ENCODE measurements at regions not wholly inside any gene's neighbourhood (a gene's known extent, or its start where the extent isn't known, plus 50 kb on each side); places are given as distances from the start of the nearest gene placed in this dataset.
"Not testable (repeated sequence)": the region's sequence is repeated elsewhere in the genome, so short reads cannot be mapped to it uniquely, and the experiment has no call there.

- no peak for DNase-seq
Observed at GRCh38 chr3:194189243-194189791, 53.4 kb downstream of the HES1 start.

- DNase-seq: not testable (repeated sequence)
Observed at GRCh38 chr3:194191850-194192249, 55.9 kb downstream of the HES1 start.

GRCh38 chr3:194194051-194194756 lies 58.3 kb downstream of the HES1 start:
- no peak for DNase-seq

DNA sequence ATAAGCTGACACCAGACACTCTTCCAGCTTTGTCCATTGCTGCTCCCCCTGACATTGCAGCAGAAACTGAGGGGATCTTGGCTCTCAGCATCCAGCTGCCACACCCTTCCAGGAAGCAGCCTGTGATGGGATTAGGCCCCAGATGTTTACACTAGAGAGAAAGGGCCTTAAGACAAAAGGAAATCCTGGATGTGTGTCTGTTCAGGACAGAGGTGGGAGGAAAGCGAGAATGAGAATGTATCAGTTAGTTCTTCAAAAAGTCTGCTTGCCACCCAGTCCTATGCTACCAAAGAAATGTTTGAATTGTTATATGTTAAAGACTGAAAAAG lies 58.8 kb downstream of the HES1 start:
- no peak for DNase-seq

GRCh38 chr3:194195611-194196010 lies 59.7 kb downstream of the HES1 start:
- no peak for DNase-seq

- DNase-seq: no peak
Observed at GRCh38 chr3:194196876-194197275, 60.9 kb downstream of the HES1 start.

GRCh38 chr3:194197396-194197960 lies 61.5 kb downstream of the HES1 start:
- DNase-seq: no peak

DNA sequence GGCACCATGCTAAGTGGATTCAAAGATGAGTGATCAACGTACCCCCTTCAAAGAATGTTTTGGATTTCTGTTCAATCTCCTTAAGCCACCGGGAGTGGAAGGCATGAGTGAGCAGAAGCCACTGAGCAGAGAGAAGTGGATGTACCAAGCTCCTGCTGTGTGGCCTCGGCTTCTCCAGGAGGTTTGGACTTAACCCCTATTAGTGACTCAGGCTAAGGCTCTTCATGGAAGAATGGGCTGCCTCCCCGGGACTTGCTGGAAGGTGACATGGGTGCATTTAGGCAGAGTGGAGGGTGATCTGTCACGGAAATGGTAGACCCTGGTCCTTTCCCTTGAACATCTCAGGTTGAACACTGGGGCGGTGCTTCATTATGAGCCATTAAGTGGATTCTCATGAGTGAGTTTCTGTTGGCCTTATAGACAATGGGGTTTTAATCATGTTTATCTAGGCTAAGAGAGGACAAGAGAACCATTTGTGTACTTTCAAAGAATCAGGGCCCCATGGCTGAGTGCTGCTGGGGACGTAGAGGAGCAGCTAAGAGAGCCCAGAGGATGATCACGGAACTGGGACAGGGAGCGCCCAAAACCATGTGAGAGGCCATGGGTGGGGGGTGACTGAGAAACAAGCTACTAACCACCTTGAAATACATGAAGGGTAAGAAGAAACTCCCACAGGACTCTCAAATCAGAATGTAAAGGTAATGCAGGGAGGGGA lies 62.2 kb downstream of the HES1 start:
- no peak for DNase-seq

DNA sequence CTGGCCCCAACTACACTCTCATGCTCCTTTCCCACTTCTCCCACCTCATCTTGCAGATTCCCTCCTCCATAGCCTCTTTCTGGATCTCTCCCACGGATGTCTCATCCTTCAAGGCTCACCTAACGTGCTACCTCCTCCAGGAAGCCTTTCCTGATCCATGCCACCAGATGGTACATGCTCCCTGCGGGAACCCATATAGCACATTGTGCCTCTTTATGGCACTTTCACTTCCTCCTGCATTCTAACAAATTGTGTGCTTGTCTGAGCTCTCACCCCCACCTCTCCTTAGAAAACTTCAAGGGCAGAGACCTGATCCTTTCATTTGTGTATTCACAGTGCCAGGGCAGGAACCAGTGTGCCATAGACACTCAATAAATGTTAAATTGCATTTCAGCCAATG lies 63.0 kb downstream of the HES1 start:
- DNase-seq: no peak

- no peak for DNase-seq
Observed at GRCh38 chr3:194200422-194201081, 64.6 kb downstream of the HES1 start.

- DNase-seq: no peak
Observed at GRCh38 chr3:194201953-194202666, 66.2 kb downstream of the HES1 start.

GRCh38 chr3:194203482-194204041 lies 67.6 kb downstream of the HES1 start:
- no peak for DNase-seq

DNA sequence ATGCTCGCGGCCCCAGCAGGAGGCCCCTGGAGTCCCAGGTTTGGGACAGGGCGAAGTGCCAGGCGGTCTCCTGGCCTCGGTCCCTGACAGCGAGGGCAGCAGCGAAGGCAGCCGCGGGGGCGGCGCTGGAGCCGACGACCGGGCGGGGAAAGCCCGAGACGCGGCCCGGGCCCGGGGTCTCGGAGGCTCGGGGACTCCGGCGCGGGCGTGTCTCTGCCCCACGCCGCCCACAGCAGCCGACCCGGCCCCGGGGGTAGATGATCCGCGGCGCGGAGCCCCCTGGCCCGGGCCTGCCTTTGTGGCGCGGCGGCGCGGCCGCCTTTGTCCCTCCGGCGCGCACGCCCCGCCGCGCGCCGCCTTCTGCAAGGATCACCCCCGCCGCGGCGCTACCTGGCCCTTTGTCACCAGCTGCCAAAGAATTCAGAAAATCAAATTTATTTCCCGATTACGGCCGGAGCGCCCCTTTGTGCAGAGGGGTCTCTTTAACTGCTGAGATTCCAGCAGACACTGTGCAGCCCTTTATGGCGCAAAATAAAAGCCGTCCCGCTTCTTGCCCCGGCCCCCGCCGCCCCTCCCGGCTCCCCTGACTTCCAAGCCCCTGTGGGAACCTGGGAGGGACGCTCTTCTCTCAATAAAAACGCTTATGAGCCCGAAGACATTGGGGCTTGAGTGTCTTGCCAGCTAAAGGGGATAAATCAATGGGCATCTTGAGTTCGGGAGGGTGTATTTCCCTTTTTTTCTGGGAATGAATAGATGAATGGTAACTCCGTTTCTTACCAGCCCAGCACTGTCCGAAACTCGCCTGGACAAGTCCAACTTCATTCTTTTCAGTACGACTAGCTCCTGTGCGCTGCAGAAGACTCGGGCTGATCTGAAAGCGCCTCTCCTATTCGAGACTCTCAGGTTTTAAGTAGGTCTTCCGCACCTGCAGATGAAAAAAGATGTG lies 68.4 kb downstream of the HES1 start:
- DNase-seq: no peak

DNA sequence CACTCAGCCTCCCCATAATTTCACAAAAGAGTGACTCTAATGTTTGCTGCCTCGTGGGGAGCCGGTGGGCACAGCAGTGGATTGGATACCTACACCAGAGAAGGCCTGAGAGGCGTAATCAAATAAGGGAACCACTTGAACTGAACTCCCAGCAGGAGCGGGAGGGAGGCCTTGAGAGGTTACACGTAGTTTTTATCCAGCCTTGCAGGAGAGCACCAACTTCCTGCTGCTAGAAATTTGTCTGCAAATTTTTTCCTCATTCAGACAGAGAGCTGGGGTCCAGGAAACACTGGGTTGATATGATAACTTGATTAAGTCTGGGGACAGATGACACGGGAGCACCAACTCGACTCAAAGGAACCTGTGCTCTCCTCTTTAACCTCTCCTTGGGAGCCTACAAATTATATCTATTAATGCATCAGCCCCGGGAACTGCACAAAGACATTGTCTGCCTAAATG lies 69.8 kb downstream of the HES1 start:
- peak; percentile 81 for DNase-seq

DNA sequence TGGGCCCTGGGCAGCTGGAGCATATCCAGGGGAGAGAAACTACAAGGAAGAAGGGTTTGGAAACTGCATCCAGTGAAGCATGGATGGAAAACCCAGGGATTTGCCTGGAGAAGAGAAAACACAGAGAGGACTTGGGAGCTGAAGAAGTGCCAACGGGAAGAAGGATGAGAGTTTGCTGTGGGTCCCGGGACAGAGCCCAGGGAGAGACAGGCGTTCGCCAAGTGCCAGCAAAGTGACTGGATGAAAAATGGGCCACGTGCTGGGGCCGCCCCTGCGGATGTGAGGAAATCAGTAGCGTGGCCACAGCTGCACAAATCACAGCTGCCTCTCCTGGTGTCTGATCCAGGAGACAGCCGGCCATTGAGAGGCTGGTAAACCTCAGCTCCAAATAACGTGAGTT lies 70.4 kb downstream of the HES1 start:
- DNase-seq: no peak

- DNase-seq: no peak
Observed at GRCh38 chr3:194208709-194209108, 72.8 kb downstream of the HES1 start.

DNA sequence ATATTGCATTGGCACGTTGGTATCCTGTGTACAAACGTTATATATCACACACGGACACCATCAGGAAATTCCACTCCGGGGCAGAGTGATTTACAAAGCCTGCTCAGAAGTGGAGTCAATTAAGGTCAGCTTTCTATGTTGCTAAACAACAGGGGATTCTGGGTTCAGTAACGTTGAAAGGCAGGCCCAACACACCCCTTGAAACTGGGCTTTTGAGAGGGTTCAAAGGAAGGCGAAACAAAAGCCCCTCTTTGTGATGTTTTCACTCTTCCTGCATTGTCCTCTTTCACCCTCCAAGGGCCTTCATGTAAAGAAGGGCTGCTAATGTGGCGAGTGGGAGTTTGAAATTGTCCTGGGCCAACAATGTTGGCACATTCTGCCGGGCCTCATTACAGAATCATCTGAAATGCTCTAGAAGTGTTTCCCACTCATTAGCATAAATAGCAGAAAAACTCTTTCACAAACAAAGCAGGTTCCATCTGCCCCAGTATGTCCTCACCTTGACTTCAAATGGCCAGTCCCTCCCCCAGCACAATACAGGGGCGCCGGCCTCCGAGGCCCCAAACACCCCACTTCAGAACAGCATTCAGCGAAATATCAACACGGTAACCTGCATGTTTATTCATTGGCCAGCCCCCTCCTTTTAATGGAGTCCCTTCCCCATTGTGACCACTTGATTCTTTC lies 76.4 kb downstream of the HES1 start:
- DNase-seq: no peak

GRCh38 chr3:194212845-194213331 lies 76.9 kb downstream of the HES1 start:
- DNase-seq: no peak

DNA sequence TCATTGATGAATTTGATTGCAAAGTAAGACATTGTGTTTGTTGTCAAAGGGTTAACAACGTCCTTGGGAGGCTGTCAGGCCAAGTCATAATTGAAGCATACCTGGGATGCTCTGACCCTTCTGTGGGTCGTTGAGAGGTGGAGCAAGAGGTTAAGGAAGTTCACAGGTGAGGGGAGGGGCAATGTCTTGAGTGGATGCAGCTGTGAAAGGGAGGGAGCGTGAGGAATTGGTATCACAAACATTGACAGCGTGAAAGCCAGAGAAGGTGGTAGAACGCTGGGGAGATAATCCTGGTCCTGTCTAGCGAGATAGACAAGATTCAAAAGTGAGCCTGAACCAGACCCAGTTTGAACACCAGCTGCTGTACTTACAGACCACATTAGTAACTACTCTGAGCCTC lies 79.4 kb downstream of the HES1 start:
- DNase-seq: no peak

- DNase-seq: no peak
Observed at GRCh38 chr3:194218646-194219453, 82.9 kb downstream of the HES1 start.
